ENCODE measurements at regions not wholly inside any gene's neighbourhood (a gene's known extent, or its start where the extent isn't known, plus 50 kb on each side); places are given as distances from the start of the nearest gene placed in this dataset.

- Histone ChIP-seq H3K4me1 (ENCODE audit: control insufficient read depth in 5 of 5, insufficient read depth in 5 of 5, low read length in 5 of 5) (peaks cover 0 to 9% (median 0%) of the 10 kb centered on the region in 5 donors), H3K27me3 (ENCODE audit: control insufficient read depth in 3 of 3, insufficient read depth in 3 of 3, low read length in 2 of 3) (no peaks in the 10 kb centered on the region), H3K36me3 (ENCODE audit: control insufficient read depth in 4 of 4, insufficient read depth in 4 of 4, low read length in 4 of 4) (no peaks in the 10 kb centered on the region), H3K27ac (ENCODE audit: low read depth in 1 of 2, low read length in 1 of 2) (no peak overlapping the region), H3K4me3 (no peak overlapping the region), H3K9me3 (ENCODE audit: control insufficient read depth in 4 of 4, insufficient read depth in 3 of 4, low read length in 3 of 4) (no peaks in the 10 kb centered on the region), H3K9ac (ENCODE audit: insufficient read depth in 1 of 2, low read length in 2 of 2) (no peak overlapping the region)
- DNase-seq (no peak), ATAC-seq (ENCODE audit: insufficient read depth, low FRiP score) (no peak)
- no peak for TF ChIP-seq CTCF (IDR thresholded peaks at IDR 0.05; ENCODE audit: control extremely low read depth, extremely low read depth)
Measured at GRCh38 chr9:13411791-13412190, 132.3 kb upstream of the MPDZ start.

- Histone ChIP-seq H3K9me3 (ENCODE audit: control insufficient read depth in 4 of 4, insufficient read depth in 3 of 4, low read length in 3 of 4) (no peaks in the 10 kb centered on the region), H3K36me3 (ENCODE audit: control insufficient read depth in 4 of 4, insufficient read depth in 4 of 4, low read length in 4 of 4) (no peaks in the 10 kb centered on the region), H3K27me3 (ENCODE audit: control insufficient read depth in 3 of 3, insufficient read depth in 3 of 3, low read length in 2 of 3) (no peaks in the 10 kb centered on the region), H3K9ac (ENCODE audit: insufficient read depth in 1 of 2, low read length in 2 of 2) (no peak overlapping the region), H3K4me1 (ENCODE audit: control insufficient read depth in 5 of 5, insufficient read depth in 5 of 5, low read length in 5 of 5) (peaks cover 0 to 9% (median 0%) of the 10 kb centered on the region in 5 donors), H3K4me3 (no peak overlapping the region), H3K27ac (ENCODE audit: low read depth in 1 of 2, low read length in 1 of 2) (no peak overlapping the region)
- ATAC-seq (ENCODE audit: insufficient read depth, low FRiP score), result no peak
- no peak for TF ChIP-seq CTCF (IDR thresholded peaks at IDR 0.05; ENCODE audit: control extremely low read depth, extremely low read depth)
- no peak for DNase-seq
- 71 to 80% methylated on average over 2 of the region's 2 CpGs for WGBS, 2 donors
Measured at GRCh38 chr9:13410566-13411031, 131.1 kb upstream of the MPDZ start.

DNA sequence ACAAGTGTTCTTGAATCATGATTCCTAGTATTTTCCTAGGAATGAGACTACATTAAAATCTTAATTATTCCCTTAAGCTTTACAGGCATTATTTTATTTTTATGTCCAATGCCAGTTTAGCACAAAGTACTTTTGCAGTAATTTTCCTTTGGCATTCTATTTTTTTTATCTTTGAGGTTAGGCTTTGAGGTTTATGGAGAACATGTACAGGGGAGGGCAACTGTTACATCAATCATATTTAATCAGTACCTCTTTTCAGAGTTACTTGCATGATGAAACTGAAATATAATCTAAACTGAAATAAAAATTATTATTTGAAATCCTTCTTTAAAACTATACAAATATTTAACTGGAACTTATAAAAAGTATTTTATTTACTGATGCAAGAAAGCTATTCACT, 118.2 kb upstream of the MPDZ start:
- no peak for TF ChIP-seq CTCF (IDR thresholded peaks at IDR 0.05; ENCODE audit: control extremely low read depth, extremely low read depth)
- no peaks in the 10 kb centered on the region for H3K27me3 ChIP-seq (ENCODE audit: control insufficient read depth in 3 of 3, insufficient read depth in 3 of 3, low read length in 2 of 3)
- H3K4me1 ChIP-seq (ENCODE audit: control insufficient read depth in 5 of 5, insufficient read depth in 5 of 5, low read length in 5 of 5), result no peaks in the 10 kb centered on the region
- H3K4me3 ChIP-seq, result no peak overlapping the region
- DNase-seq, result no peak
- no peak overlapping the region for H3K9ac ChIP-seq (ENCODE audit: insufficient read depth in 1 of 2, low read length in 2 of 2)
- H3K36me3 ChIP-seq (ENCODE audit: control insufficient read depth in 4 of 4, insufficient read depth in 4 of 4, low read length in 4 of 4), result no peaks in the 10 kb centered on the region
- no peak for ATAC-seq (ENCODE audit: insufficient read depth, low FRiP score)
- H3K9me3 ChIP-seq (ENCODE audit: control insufficient read depth in 4 of 4, insufficient read depth in 3 of 4, low read length in 3 of 4), result no peaks in the 10 kb centered on the region
- H3K27ac ChIP-seq (ENCODE audit: low read depth in 1 of 2, low read length in 1 of 2), result no peak overlapping the region

DNA sequence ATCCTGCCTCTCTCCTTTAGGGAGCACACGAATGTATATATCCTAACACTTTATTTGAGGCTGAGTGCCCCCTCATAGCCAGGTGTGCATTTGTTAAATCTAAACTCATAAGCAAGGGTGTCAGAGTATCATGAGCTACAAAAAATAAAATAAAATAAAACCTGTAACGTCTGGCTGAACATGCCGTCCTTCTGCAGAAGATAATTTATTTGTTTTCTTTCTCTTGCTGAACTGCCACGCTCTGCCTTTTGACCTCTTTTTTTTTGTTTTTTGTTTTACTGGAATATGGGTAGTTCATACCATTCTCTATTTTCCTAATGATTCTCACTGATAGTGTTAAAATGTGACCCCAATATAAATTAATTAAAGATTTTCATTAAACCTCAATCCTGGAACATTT, 117.7 kb upstream of the MPDZ start:
- no peaks in the 10 kb centered on the region for H3K27me3 ChIP-seq (ENCODE audit: control insufficient read depth in 3 of 3, insufficient read depth in 3 of 3, low read length in 2 of 3)
- no peak overlapping the region for H3K27ac ChIP-seq (ENCODE audit: low read depth in 1 of 2, low read length in 1 of 2)
- H3K36me3 ChIP-seq (ENCODE audit: control insufficient read depth in 4 of 4, insufficient read depth in 4 of 4, low read length in 4 of 4), result no peaks in the 10 kb centered on the region
- H3K9me3 ChIP-seq (ENCODE audit: control insufficient read depth in 4 of 4, insufficient read depth in 3 of 4, low read length in 3 of 4), result no peaks in the 10 kb centered on the region
- DNase-seq (no peak), ATAC-seq (ENCODE audit: insufficient read depth, low FRiP score) (no peak)
- H3K4me3 ChIP-seq, result no peak overlapping the region
- H3K9ac ChIP-seq (ENCODE audit: insufficient read depth in 1 of 2, low read length in 2 of 2), result no peak overlapping the region
- 82 to 87% methylated on average over 4 of the region's 4 CpGs for WGBS, 2 donors
- H3K4me1 ChIP-seq (ENCODE audit: control insufficient read depth in 5 of 5, insufficient read depth in 5 of 5, low read length in 5 of 5), result no peaks in the 10 kb centered on the region
- no peak for TF ChIP-seq CTCF (IDR thresholded peaks at IDR 0.05; ENCODE audit: control extremely low read depth, extremely low read depth)
